ENCODE measurements at regions not wholly inside any gene's neighbourhood (a gene's known extent, or its start where the extent isn't known, plus 50 kb on each side); places are given as distances from the start of the nearest gene placed in this dataset.

DNA sequence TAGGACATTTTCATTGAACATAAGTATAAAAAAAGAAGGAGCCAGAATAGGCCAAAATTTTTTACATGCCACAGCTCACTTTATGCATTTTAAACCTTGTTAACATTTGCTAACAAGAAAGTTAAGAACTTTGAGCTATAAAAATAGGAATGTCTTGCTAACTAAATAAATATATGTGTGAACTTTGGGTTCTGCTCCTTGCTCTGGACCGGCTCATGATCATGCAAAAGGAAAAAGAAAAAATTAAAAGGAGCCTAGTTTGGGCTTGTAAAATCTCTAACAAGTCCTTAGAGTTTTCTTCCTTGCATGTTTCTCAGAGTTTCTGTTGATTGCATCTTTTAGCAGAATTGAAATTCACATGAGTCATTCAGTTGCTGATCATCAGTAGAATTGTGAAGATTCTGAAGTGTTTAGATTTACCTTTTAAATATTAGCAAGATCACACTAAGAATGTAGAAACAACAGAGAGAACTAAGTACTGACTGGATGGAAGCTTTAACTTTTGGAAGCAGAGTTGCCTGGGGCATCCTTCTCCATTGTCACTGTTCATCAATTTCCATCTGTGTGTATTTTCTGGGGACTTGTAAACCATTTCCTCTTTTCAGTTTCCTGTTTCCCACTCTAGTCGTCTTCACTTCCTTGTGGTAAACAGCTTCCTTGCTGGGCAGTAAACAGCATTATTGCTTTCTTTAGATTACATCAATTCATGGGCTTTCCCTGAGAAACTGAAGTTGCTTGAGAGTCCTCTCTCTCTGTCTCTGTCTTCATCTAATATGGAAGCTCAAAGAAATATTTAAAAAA lies 458.4 kb upstream of the BTBD3 start:
- H3K4ac ChIP-seq (ENCODE audit: low read length): no peak overlapping the region
- no peak overlapping the region for H3K4me3 ChIP-seq (ENCODE audit: low read length in 2 of 2)
- no peak overlapping the region for H3K4me2 ChIP-seq (ENCODE audit: insufficient read depth, low read length, poor library complexity, severe bottlenecking)
- H4K8ac ChIP-seq (ENCODE audit: low read depth, low read length): no peak overlapping the region
- H3K4me1 ChIP-seq (ENCODE audit: control insufficient read depth in 2 of 2, insufficient read depth in 1 of 2, low read depth in 1 of 2, low read length in 2 of 2): peaks cover 8 to 10% of the 10 kb centered on the region in 2 donors
- no peak overlapping the region for H3K23ac ChIP-seq (ENCODE audit: low read depth, low read length, poor library complexity)
- no peak overlapping the region for H2BK15ac ChIP-seq (ENCODE audit: low read length)
- DNase-seq (ENCODE audit: low spot score): no peak
- no peaks in the 10 kb centered on the region for H3K27me3 ChIP-seq (ENCODE audit: control insufficient read depth in 3 of 3, insufficient read depth in 3 of 3, low read depth in 1 of 3, low read length in 3 of 3)
- H3K36me3 ChIP-seq (replicated peaks in 1 of 2; ENCODE audit: control insufficient read depth in 2 of 2, insufficient read depth in 2 of 2, low read length in 2 of 2): no peaks in the 10 kb centered on the region
- H2AFZ ChIP-seq (ENCODE audit: low read length): peak overlapping the region; percentile 5
- no peak overlapping the region for H2BK120ac ChIP-seq (ENCODE audit: low read depth, low read length)
- H3K27ac ChIP-seq (replicated peaks; ENCODE audit: low read length): no peak overlapping the region
- H3K14ac ChIP-seq (ENCODE audit: low read length): no peak overlapping the region
- no peak overlapping the region for H4K91ac ChIP-seq (ENCODE audit: low read depth, low read length, poor library complexity)
- H2BK5ac ChIP-seq (ENCODE audit: low read length): no peak overlapping the region
- H3K9ac ChIP-seq (ENCODE audit: low read depth, low read length, poor library complexity): no peak overlapping the region
- no peak overlapping the region for H2AK5ac ChIP-seq (ENCODE audit: low read depth, low read length)
- H3K79me1 ChIP-seq (ENCODE audit: low read depth, low read length): no peaks in the 10 kb centered on the region
- WGBS, 2 donors (ENCODE audit: extremely low coverage in 2 of 2, insufficient read length in 2 of 2, insufficient replicate concordance in 1 of 2): no CpG with 5 or more reads among the region's 2 CpGs
- H3K9me3 ChIP-seq (replicated peaks in 1 of 2; ENCODE audit: control insufficient read depth in 2 of 2, insufficient read depth in 1 of 2, low read depth in 1 of 2, low read length in 2 of 2): no peaks in the 10 kb centered on the region
- H2BK12ac ChIP-seq (ENCODE audit: low read length): no peak overlapping the region
- H3K18ac ChIP-seq (ENCODE audit: low read length): no peak overlapping the region

DNA sequence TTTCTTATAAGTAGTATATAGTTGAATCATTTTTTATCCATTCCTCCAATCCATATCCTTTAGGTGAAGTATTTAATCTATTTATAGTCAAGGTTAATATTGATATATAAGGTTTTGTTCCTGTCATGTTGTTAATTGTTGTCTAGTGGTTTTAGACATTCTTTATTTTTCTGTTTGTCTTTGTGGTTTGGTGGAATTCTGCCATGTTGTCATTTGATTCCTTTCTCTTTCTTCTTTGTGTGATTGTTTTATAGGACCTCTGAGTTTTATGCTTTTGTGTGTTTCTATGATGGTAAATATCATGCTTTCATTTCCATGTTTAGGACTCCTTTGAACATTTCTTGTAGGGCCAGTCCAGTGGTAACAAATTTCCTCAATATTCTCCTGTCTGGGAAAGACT lies 450.3 kb upstream of the BTBD3 start:
- H3K18ac ChIP-seq (ENCODE audit: low read length): no peak overlapping the region
- no peak overlapping the region for H2AK5ac ChIP-seq (ENCODE audit: low read depth, low read length)
- no peaks in the 10 kb centered on the region for H3K79me1 ChIP-seq (ENCODE audit: low read depth, low read length)
- H3K23ac ChIP-seq (ENCODE audit: low read depth, low read length, poor library complexity): no peak overlapping the region
- H3K4me1 ChIP-seq (ENCODE audit: control insufficient read depth in 2 of 2, insufficient read depth in 1 of 2, low read depth in 1 of 2, low read length in 2 of 2): no peaks in the 10 kb centered on the region
- H4K91ac ChIP-seq (ENCODE audit: low read depth, low read length, poor library complexity): no peak overlapping the region
- no peaks in the 10 kb centered on the region for H3K27me3 ChIP-seq (ENCODE audit: control insufficient read depth in 3 of 3, insufficient read depth in 3 of 3, low read depth in 1 of 3, low read length in 3 of 3)
- H3K14ac ChIP-seq (ENCODE audit: low read length): no peak overlapping the region
- H2BK5ac ChIP-seq (ENCODE audit: low read length): no peak overlapping the region
- no peak overlapping the region for H3K4ac ChIP-seq (ENCODE audit: low read length)
- no peaks in the 10 kb centered on the region for H3K36me3 ChIP-seq (replicated peaks in 1 of 2; ENCODE audit: control insufficient read depth in 2 of 2, insufficient read depth in 2 of 2, low read length in 2 of 2)
- no peaks in the 10 kb centered on the region for H3K9me3 ChIP-seq (replicated peaks in 1 of 2; ENCODE audit: control insufficient read depth in 2 of 2, insufficient read depth in 1 of 2, low read depth in 1 of 2, low read length in 2 of 2)
- H3K27ac ChIP-seq (replicated peaks; ENCODE audit: low read length): no peak overlapping the region
- H3K4me2 ChIP-seq (ENCODE audit: insufficient read depth, low read length, poor library complexity, severe bottlenecking): no peak overlapping the region
- no peak overlapping the region for H3K9ac ChIP-seq (ENCODE audit: low read depth, low read length, poor library complexity)
- H2BK120ac ChIP-seq (ENCODE audit: low read depth, low read length): no peak overlapping the region
- H2BK12ac ChIP-seq (ENCODE audit: low read length): no peak overlapping the region
- no peak overlapping the region for H3K4me3 ChIP-seq (ENCODE audit: low read length in 2 of 2)
- no peak overlapping the region for H4K8ac ChIP-seq (ENCODE audit: low read depth, low read length)
- H2BK15ac ChIP-seq (ENCODE audit: low read length): no peak overlapping the region
- no peak for DNase-seq (ENCODE audit: low spot score)
- H2AFZ ChIP-seq (ENCODE audit: low read length): no peak overlapping the region

DNA sequence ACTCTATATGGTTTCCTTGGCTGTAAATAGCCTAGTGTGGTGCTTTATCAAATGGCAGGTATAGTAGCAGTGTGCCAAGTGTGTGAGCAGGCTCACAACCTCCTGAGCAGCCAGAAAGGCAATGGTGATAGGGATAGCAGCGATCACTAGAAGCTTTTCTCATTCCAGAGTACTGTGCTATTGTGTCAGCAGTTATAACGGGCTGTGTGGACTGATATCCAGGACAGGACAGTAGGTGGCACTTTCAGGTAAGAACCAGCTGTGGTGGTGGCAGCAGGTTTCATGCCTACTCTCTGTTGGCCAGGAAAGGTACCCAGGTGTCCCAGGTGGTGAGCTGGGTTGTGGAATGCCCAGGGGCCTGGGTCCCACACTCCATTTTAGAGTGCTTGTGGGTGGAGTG lies 448.8 kb upstream of the BTBD3 start:
- Histone ChIP-seq H3K4ac (ENCODE audit: low read length) (no peak overlapping the region), H4K8ac (ENCODE audit: low read depth, low read length) (no peak overlapping the region), H3K4me2 (ENCODE audit: insufficient read depth, low read length, poor library complexity, severe bottlenecking) (no peak overlapping the region), H3K18ac (ENCODE audit: low read length) (peak overlapping the region; percentile 55), H3K4me1 (ENCODE audit: control insufficient read depth in 2 of 2, insufficient read depth in 1 of 2, low read depth in 1 of 2, low read length in 2 of 2) (no peaks in the 10 kb centered on the region), H3K27me3 (ENCODE audit: control insufficient read depth in 3 of 3, insufficient read depth in 3 of 3, low read depth in 1 of 3, low read length in 3 of 3) (no peaks in the 10 kb centered on the region), H2BK5ac (ENCODE audit: low read length) (no peak overlapping the region), H2BK120ac (ENCODE audit: low read depth, low read length) (no peak overlapping the region), H3K79me1 (ENCODE audit: low read depth, low read length) (no peaks in the 10 kb centered on the region), H3K23ac (ENCODE audit: low read depth, low read length, poor library complexity) (no peak overlapping the region), H3K4me3 (ENCODE audit: low read length in 2 of 2) (no peak overlapping the region), H2BK12ac (ENCODE audit: low read length) (no peak overlapping the region), H3K27ac (replicated peaks; ENCODE audit: low read length) (no peak overlapping the region), H3K9me3 (replicated peaks in 1 of 2; ENCODE audit: control insufficient read depth in 2 of 2, insufficient read depth in 1 of 2, low read depth in 1 of 2, low read length in 2 of 2) (no peaks in the 10 kb centered on the region), H2AK5ac (ENCODE audit: low read depth, low read length) (no peak overlapping the region), H3K9ac (ENCODE audit: low read depth, low read length, poor library complexity) (no peak overlapping the region), H2BK15ac (ENCODE audit: low read length) (no peak overlapping the region), H2AFZ (ENCODE audit: low read length) (no peak overlapping the region), H3K36me3 (replicated peaks in 1 of 2; ENCODE audit: control insufficient read depth in 2 of 2, insufficient read depth in 2 of 2, low read length in 2 of 2) (no peaks in the 10 kb centered on the region), H3K14ac (ENCODE audit: low read length) (no peak overlapping the region), H4K91ac (ENCODE audit: low read depth, low read length, poor library complexity) (no peak overlapping the region)
- WGBS, 2 donors (ENCODE audit: extremely low coverage in 2 of 2, insufficient read length in 2 of 2, insufficient replicate concordance in 1 of 2): no CpG with 5 or more reads among the region's 2 CpGs
- DNase-seq (ENCODE audit: low spot score): no peak

DNA sequence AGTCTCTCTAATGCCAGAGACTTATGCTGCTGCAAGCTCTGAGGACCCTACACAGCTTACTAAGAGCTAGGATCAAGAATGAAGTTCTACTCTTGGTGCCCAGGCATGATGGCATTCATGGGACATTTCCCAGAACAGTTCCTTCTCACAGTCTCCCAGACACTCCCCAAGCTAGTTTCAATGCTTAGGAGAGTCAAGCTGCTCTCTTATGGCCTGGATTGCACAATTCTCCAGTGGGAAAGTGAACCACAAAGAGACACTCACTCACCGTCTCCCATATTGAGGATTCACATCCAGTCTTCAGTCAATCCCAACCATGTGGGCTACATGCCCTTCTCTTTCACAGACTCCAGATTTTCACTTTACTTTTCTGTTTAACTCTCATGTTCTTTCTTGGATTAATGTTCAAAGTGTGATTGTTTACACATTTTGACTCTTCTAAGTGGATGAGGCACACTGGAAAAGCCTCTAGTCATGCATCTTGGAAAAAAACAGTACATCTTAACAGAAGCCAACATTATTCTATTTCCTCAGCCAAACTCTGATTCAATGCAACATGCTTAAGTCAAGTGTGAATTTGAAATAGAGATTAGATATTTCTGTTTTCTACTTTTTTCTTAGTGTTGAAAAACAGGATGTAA lies 447.8 kb upstream of the BTBD3 start:
- no peak overlapping the region for H3K18ac ChIP-seq (ENCODE audit: low read length)
- no peak overlapping the region for H2AFZ ChIP-seq (ENCODE audit: low read length)
- no peak overlapping the region for H3K14ac ChIP-seq (ENCODE audit: low read length)
- no peaks in the 10 kb centered on the region for H3K36me3 ChIP-seq (replicated peaks in 1 of 2; ENCODE audit: control insufficient read depth in 2 of 2, insufficient read depth in 2 of 2, low read length in 2 of 2)
- H2BK5ac ChIP-seq (ENCODE audit: low read length): no peak overlapping the region
- no peak overlapping the region for H4K91ac ChIP-seq (ENCODE audit: low read depth, low read length, poor library complexity)
- H3K4me3 ChIP-seq (ENCODE audit: low read length in 2 of 2): no peak overlapping the region
- no peak overlapping the region for H4K8ac ChIP-seq (ENCODE audit: low read depth, low read length)
- no peak overlapping the region for H2AK5ac ChIP-seq (ENCODE audit: low read depth, low read length)
- H2BK15ac ChIP-seq (ENCODE audit: low read length): no peak overlapping the region
- no peak overlapping the region for H3K9ac ChIP-seq (ENCODE audit: low read depth, low read length, poor library complexity)
- H3K27ac ChIP-seq (replicated peaks; ENCODE audit: low read length): no peak overlapping the region
- no peaks in the 10 kb centered on the region for H3K9me3 ChIP-seq (replicated peaks in 1 of 2; ENCODE audit: control insufficient read depth in 2 of 2, insufficient read depth in 1 of 2, low read depth in 1 of 2, low read length in 2 of 2)
- H3K4ac ChIP-seq (ENCODE audit: low read length): no peak overlapping the region
- no peak overlapping the region for H3K4me2 ChIP-seq (ENCODE audit: insufficient read depth, low read length, poor library complexity, severe bottlenecking)
- no peaks in the 10 kb centered on the region for H3K79me1 ChIP-seq (ENCODE audit: low read depth, low read length)
- H3K27me3 ChIP-seq (ENCODE audit: control insufficient read depth in 3 of 3, insufficient read depth in 3 of 3, low read depth in 1 of 3, low read length in 3 of 3): no peaks in the 10 kb centered on the region
- H3K23ac ChIP-seq (ENCODE audit: low read depth, low read length, poor library complexity): no peak overlapping the region
- H2BK120ac ChIP-seq (ENCODE audit: low read depth, low read length): no peak overlapping the region
- DNase-seq (ENCODE audit: low spot score): no peak
- H2BK12ac ChIP-seq (ENCODE audit: low read length): no peak overlapping the region
- H3K4me1 ChIP-seq (ENCODE audit: control insufficient read depth in 2 of 2, insufficient read depth in 1 of 2, low read depth in 1 of 2, low read length in 2 of 2): no peaks in the 10 kb centered on the region
- no CpG with 5 or more reads among the region's 1 CpG for WGBS, 2 donors (ENCODE audit: extremely low coverage in 2 of 2, insufficient read length in 2 of 2, insufficient replicate concordance in 1 of 2)

All from neuronal stem cell (in vitro differentiated cells).